Mesenchymal stem cell (in vitro differentiated cells and primary cell): ENCODE measurements at regions not wholly inside any gene's neighbourhood (a gene's known extent, or its start where the extent isn't known, plus 50 kb on each side); places are given as distances from the start of the nearest gene placed in this dataset.

Experiments
- DNase-seq: peaks from one replicate; pipeline ENCODE4 v3.0.0-alpha.2; 2013
- H2AFZ ChIP-seq: one replicate; pipeline ENCODE4 v1.6.1; 2013; ENCODE audit warnings: low read depth, mild to moderate bottlenecking, control low read depth, inconsistent platforms, low read length, moderate library complexity
- H2AK5ac ChIP-seq: 2 replicates; pipeline ENCODE4 v1.6.1; 2013; ENCODE audit warnings: low read length, moderate library complexity, mild to moderate bottlenecking, inconsistent platforms; ENCODE audit not compliant: severe bottlenecking
- H2BK120ac ChIP-seq: one replicate; pipeline ENCODE4 v1.6.1; 2013; ENCODE audit warnings: low read depth, mild to moderate bottlenecking, inconsistent platforms, low read length, moderate library complexity
- H2BK12ac ChIP-seq, 2 experiments: one replicate each; pipeline ENCODE4 v1.6.1; 2013; ENCODE audit warnings: inconsistent platforms in 2 of 2, low read length in 2 of 2, mild to moderate bottlenecking in 2 of 2, moderate library complexity in 2 of 2, control low read depth in 1 of 2
- H2BK15ac ChIP-seq: one replicate; pipeline ENCODE4 v1.6.1; 2013; ENCODE audit warnings: mild to moderate bottlenecking, low read depth, inconsistent platforms; ENCODE audit not compliant: poor library complexity, severe bottlenecking
- H2BK5ac ChIP-seq: 2 replicates; pipeline ENCODE4 v1.6.1; 2013; ENCODE audit warnings: low read depth, mild to moderate bottlenecking, low read length, control low read depth, inconsistent platforms; ENCODE audit not compliant: poor library complexity, severe bottlenecking
- H3K14ac ChIP-seq, 2 experiments: one replicate each; pipeline ENCODE4 v1.6.1; 2013; ENCODE audit warnings: inconsistent platforms in 2 of 2, low read length in 2 of 2, control low read depth in 1 of 2, mild to moderate bottlenecking in 1 of 2, moderate library complexity in 1 of 2
- H3K18ac ChIP-seq, 2 experiments: one replicate each; pipeline ENCODE4 v1.6.1; 2013; ENCODE audit warnings: inconsistent platforms in 2 of 2, low read length in 2 of 2, control low read depth in 1 of 2, low read depth in 1 of 2, mild to moderate bottlenecking in 1 of 2
- H3K23ac ChIP-seq, 2 experiments: one replicate each; pipeline ENCODE4 v1.6.1; 2013; ENCODE audit warnings: inconsistent platforms in 2 of 2, low read length in 2 of 2, mild to moderate bottlenecking in 2 of 2, moderate library complexity in 2 of 2, control low read depth in 1 of 2
- H3K27ac ChIP-seq: 2 replicates; pipeline ENCODE4 v1.5.1; 2013; ENCODE audit warnings: mild to moderate bottlenecking, moderate library complexity, low read length, control low read depth, inconsistent platforms; ENCODE audit not compliant: poor library complexity, severe bottlenecking
- H3K27me3 ChIP-seq, 2 experiments: 2 replicates each; pipeline versions ENCODE4 v1.6.1 to v1.7.0; 2013; ENCODE audit warnings: low read length in 2 of 2, mild to moderate bottlenecking in 2 of 2, moderate library complexity in 2 of 2, control low read depth in 1 of 2, inconsistent platforms in 1 of 2; ENCODE audit not compliant: control insufficient read depth in 1 of 2, insufficient read depth in 1 of 2
- H3K36me3 ChIP-seq, 2 experiments: 2 replicates each; pipeline versions ENCODE4 v1.6.1 to v1.7.0; 2013; ENCODE audit warnings: low read length in 2 of 2, control low read depth in 1 of 2, inconsistent platforms in 1 of 2, low read depth in 1 of 2, mild to moderate bottlenecking in 1 of 2; ENCODE audit not compliant: insufficient read depth in 2 of 2, control insufficient read depth in 1 of 2
- H3K4ac ChIP-seq, 2 experiments: one replicate each; pipeline ENCODE4 v1.6.1; 2013; ENCODE audit warnings: inconsistent platforms in 2 of 2, low read length in 2 of 2, mild to moderate bottlenecking in 2 of 2, moderate library complexity in 2 of 2, control low read depth in 1 of 2, low read depth in 1 of 2
- H3K4me1 ChIP-seq: 2 replicates; pipeline ENCODE4 v1.6.1; 2013; ENCODE audit warnings: low read depth, low read length, control low read depth; ENCODE audit not compliant: control insufficient read depth, insufficient read depth
- H3K4me2 ChIP-seq: 2 replicates; pipeline ENCODE4 v1.6.1; 2013; ENCODE audit warnings: low read length, mild to moderate bottlenecking, inconsistent platforms; ENCODE audit not compliant: poor library complexity, severe bottlenecking
- H3K4me3 ChIP-seq, 2 experiments: 2 replicates each; pipeline versions ENCODE4 v1.5.1 to v1.7.0; 2013; ENCODE audit warnings: low read length in 2 of 2, mild to moderate bottlenecking in 2 of 2, control low read depth in 1 of 2, low read depth in 1 of 2; ENCODE audit not compliant: insufficient read depth in 1 of 2
- H3K79me1 ChIP-seq: replicated peaks from 2 replicates; pipeline ENCODE4 v1.6.1; 2013; ENCODE audit warnings: mild to moderate bottlenecking, control low read depth, low read length, inconsistent platforms; ENCODE audit not compliant: poor library complexity, severe bottlenecking
- H3K9ac ChIP-seq: 2 replicates; pipeline ENCODE4 v1.7.0; 2013; ENCODE audit warnings: mild to moderate bottlenecking, low read length, moderate library complexity
- H3K9me3 ChIP-seq: 2 replicates; pipeline ENCODE4 v1.7.0; 2013; ENCODE audit warnings: mild to moderate bottlenecking, low read length; ENCODE audit not compliant: control insufficient read depth
- H4K8ac ChIP-seq: one replicate; pipeline ENCODE4 v1.6.1; 2013; ENCODE audit warnings: inconsistent platforms, mild to moderate bottlenecking, low read length, moderate library complexity
- H4K91ac ChIP-seq: one replicate; pipeline ENCODE4 v1.6.1; 2013; ENCODE audit warnings: mild to moderate bottlenecking, low read length, inconsistent platforms
- WGBS: methylation state at CpG from one replicate; pipeline ENCODE4 v1.1.7; 2013; ENCODE audit warnings: mixed read lengths; 5-methylcytosine and 5-hydroxymethylcytosine counted together

DNA sequence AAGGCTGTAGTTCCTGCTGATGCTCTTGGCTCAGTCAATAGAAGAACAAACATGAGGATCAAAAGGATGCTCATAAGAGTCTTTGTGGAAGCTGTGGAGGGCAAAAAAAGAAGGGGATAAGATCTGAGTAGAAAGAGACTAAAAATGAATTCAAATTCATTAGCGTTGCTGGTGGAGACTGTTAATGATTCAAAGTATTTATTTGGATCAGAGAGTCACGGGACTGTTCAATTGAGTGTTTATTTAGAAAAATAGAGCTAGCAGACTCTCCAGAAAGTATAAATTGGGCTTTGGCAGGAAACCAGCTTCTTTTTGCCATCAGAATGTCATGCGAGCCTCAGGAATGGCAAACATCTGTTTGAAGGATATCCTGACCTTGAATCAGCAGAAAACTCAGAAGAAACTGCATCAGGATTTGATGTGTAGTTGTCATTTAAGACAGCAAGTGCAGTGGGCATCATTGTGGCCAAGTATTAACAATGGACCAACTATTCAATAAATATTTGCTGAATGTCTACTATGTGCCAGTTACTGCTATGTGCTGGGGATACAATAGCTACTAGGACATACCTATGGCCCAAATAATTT is 126.4 kb downstream of the TBC1D30 start:
- WGBS = 57% methylated on average over 3 of the region's 3 CpGs
- H3K4me3 ChIP-seq = no peak overlapping the region
- no peak overlapping the region for H2AFZ ChIP-seq
- peaks cover 25 to 30% of the 10 kb centered on the region in 2 experiments for H3K27me3 ChIP-seq
- H3K79me1 ChIP-seq = no peaks in the 10 kb centered on the region
- H3K4ac ChIP-seq = no peak overlapping the region
- no peak overlapping the region for H2BK120ac ChIP-seq
- H2AK5ac ChIP-seq = no peak overlapping the region
- no peak overlapping the region for H4K91ac ChIP-seq
- no peaks in the 10 kb centered on the region for H3K4me1 ChIP-seq
- no peak overlapping the region for H3K18ac ChIP-seq
- no peaks in the 10 kb centered on the region for H3K36me3 ChIP-seq
- no peak overlapping the region for H3K9ac ChIP-seq
- no peak overlapping the region for H3K27ac ChIP-seq
- H3K23ac ChIP-seq = no peak overlapping the region
- H2BK5ac ChIP-seq = no peak overlapping the region
- H4K8ac ChIP-seq = no peak overlapping the region
- no peak overlapping the region for H2BK12ac ChIP-seq
- no peak overlapping the region for H3K4me2 ChIP-seq
- no peak overlapping the region for H2BK15ac ChIP-seq
- DNase-seq = no peak
- H3K14ac ChIP-seq = no peak overlapping the region
- H3K9me3 ChIP-seq = no peaks in the 10 kb centered on the region

DNA sequence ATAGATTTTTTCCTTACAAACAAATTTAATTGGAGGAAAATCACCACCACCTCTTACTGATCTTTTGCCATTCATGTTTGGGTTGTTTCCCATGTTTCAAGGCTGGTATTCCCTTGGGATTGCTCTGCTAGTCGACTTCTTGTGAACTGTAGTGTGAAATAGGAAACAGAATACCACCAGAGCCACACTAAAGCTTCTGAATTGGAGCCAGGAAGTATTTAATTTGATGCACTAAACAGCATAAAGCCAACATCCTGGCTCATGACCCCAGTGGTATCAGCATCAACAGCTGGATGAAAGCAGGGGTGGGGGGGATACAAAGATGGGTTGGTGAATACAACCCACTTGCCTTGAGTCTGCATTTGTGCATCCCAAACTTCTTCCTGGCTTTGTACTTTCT is 127.5 kb downstream of the TBC1D30 start:
- H3K4me3 ChIP-seq = no peak overlapping the region
- H3K27ac ChIP-seq = no peak overlapping the region
- H3K9me3 ChIP-seq = no peaks in the 10 kb centered on the region
- no peak overlapping the region for H3K14ac ChIP-seq
- no peak overlapping the region for H3K4me2 ChIP-seq
- no peak overlapping the region for H4K91ac ChIP-seq
- no peak overlapping the region for H2BK15ac ChIP-seq
- no peak overlapping the region for H3K9ac ChIP-seq
- no peak overlapping the region for H4K8ac ChIP-seq
- no peak overlapping the region for H2AK5ac ChIP-seq
- H2BK12ac ChIP-seq = no peak overlapping the region
- H3K36me3 ChIP-seq = no peaks in the 10 kb centered on the region
- no peak overlapping the region for H3K18ac ChIP-seq
- H3K4ac ChIP-seq = no peak overlapping the region
- no peak overlapping the region for H2BK120ac ChIP-seq
- H3K4me1 ChIP-seq = no peaks in the 10 kb centered on the region
- H3K79me1 ChIP-seq = no peaks in the 10 kb centered on the region
- no peak overlapping the region for H3K23ac ChIP-seq
- 17% methylated on average over 1 of the region's 1 CpG for WGBS
- peaks cover 25 to 32% of the 10 kb centered on the region in 2 experiments for H3K27me3 ChIP-seq
- no peak overlapping the region for H2AFZ ChIP-seq
- no peak overlapping the region for H2BK5ac ChIP-seq
- DNase-seq = no peak

GRCh38 chr12:64955746-64956145 is 131.3 kb downstream of the TBC1D30 start:
- H3K23ac ChIP-seq = no peak overlapping the region
- H3K18ac ChIP-seq = no peak overlapping the region
- no peak overlapping the region for H3K4me3 ChIP-seq
- H3K9me3 ChIP-seq = no peaks in the 10 kb centered on the region
- H3K14ac ChIP-seq = no peak overlapping the region
- no peak for DNase-seq
- H3K36me3 ChIP-seq = no peaks in the 10 kb centered on the region
- no peak overlapping the region for H3K27ac ChIP-seq
- H3K9ac ChIP-seq = no peak overlapping the region
- no peak overlapping the region for H2BK5ac ChIP-seq
- no peak overlapping the region for H2BK12ac ChIP-seq
- no peak overlapping the region for H4K8ac ChIP-seq
- no peak overlapping the region for H2AFZ ChIP-seq
- no peaks in the 10 kb centered on the region for H3K79me1 ChIP-seq
- H3K4me2 ChIP-seq = no peak overlapping the region
- no peak overlapping the region for H3K4ac ChIP-seq
- no peaks in the 10 kb centered on the region for H3K4me1 ChIP-seq
- H2BK15ac ChIP-seq = no peak overlapping the region
- no peak overlapping the region for H2BK120ac ChIP-seq
- no peak overlapping the region for H4K91ac ChIP-seq
- no peak overlapping the region for H2AK5ac ChIP-seq
- H3K27me3 ChIP-seq = peaks cover 8 to 30% of the 10 kb centered on the region in 2 experiments

DNA sequence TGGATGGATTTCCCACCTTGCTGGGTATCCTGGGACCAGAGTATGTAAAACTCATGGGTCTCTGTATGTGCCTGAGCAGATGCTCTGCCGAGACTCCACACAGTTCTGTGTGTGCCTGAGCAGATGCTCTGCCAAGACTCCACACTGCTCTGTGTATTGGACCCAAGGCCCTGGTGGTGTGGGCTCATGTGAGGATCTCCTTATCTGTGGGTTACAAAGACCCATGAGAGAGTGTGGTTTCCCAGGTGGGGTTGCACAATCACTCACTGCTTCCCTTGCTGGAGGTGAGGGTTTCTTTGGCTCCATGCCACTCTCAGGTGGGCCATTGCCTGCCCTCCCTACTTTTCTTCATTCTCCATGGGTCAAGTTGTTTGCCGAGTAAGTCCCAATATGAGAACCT is 141.5 kb downstream of the TBC1D30 start:
- 33% methylated on average over 1 of the region's 2 CpGs for WGBS
- Histone ChIP-seq H3K27ac (no peak overlapping the region), H2BK5ac (no peak overlapping the region), H4K91ac (no peak overlapping the region), H3K4ac (no peak overlapping the region), H2BK15ac (no peak overlapping the region), H3K18ac (no peak overlapping the region), H3K23ac (no peak overlapping the region), H3K79me1 (no peaks in the 10 kb centered on the region), H3K9ac (no peak overlapping the region), H3K4me2 (no peak overlapping the region), H2BK120ac (no peak overlapping the region), H3K4me3 (no peak overlapping the region), H3K27me3 (peaks cover 0 to 8% of the 10 kb centered on the region in 2 experiments), H3K9me3 (peaks cover 24% of the 10 kb centered on the region), H3K4me1 (no peaks in the 10 kb centered on the region), H2BK12ac (no peak overlapping the region), H2AK5ac (no peak overlapping the region), H3K36me3 (no peaks in the 10 kb centered on the region), H4K8ac (no peak overlapping the region), H2AFZ (no peak overlapping the region), H3K14ac (no peak overlapping the region)
- no peak for DNase-seq
